Tibial artery (tissue), 4 donors: ENCODE measurements at regions not wholly inside any gene's neighbourhood (a gene's known extent, or its start where the extent isn't known, plus 50 kb on each side); places are given as distances from the start of the nearest gene placed in this dataset.
A peak's percentile ranks its signal among the peaks of the same experiment; 100 is the strongest.

Experiments
- DNase-seq, 2 donors: peaks; one replicate each; pipeline ENCODE4 v3.0.0-alpha.2; 2019
- H3K27ac ChIP-seq, 2 donors: fragments of 200-600 bp; sonication (generic) in 1 of 2; 1 replicate in 1 of 2; 2 replicates in 1 of 2; pipeline ENCODE4 v1.5.1; 2018 to 2019; ENCODE audit warnings: mild to moderate bottlenecking in 1 of 2
- H3K27me3 ChIP-seq, 2 donors: fragments of 200-600 bp; sonication (generic) in 1 of 2; one replicate each; pipeline versions ENCODE4 v1.5.1 to v1.6.0; 2016 to 2019
- H3K36me3 ChIP-seq, 3 donors: fragments of 200-600 bp; sonication (generic) in 2 of 3; one replicate each; pipeline ENCODE4 v1.5.1; 2016 to 2019; ENCODE audit warnings: mild to moderate bottlenecking in 2 of 3
- H3K4me1 ChIP-seq, 4 donors: fragments of 200-600 bp; sonication (generic) in 2 of 4; 1 replicate in 3 of 4; 2 replicates in 1 of 4; pipeline ENCODE4 v1.5.1; 2016 to 2019
- H3K4me3 ChIP-seq, 2 donors: fragments of 200-600 bp; sonication (generic) in 1 of 2; 1 replicate in 1 of 2; 2 replicates in 1 of 2; pipeline ENCODE4 v1.5.1; 2018 to 2019; ENCODE audit warnings: mild to moderate bottlenecking in 2 of 2
- H3K9me3 ChIP-seq, 3 donors: fragments of 200-600 bp; sonication (generic) in 1 of 3; one replicate each; pipeline ENCODE4 v1.5.1; 2016 to 2019
- intact Hi-C: fragments of 100-400 bp; cut with DNase I; formaldehyde crosslinking; loops from one replicate; pipeline ENCODE4 v1.15.0; 2023; ENCODE audit warnings: low total_unique reads
- TF ChIP-seq, protein P1 (sequence below), 2 experiments: fragments of 200-600 bp in 1 of 2; fragments of 450-650 bp in 1 of 2; IDR thresholded peaks; one replicate each; pipeline ENCODE4 v1.5.1; 2017 to 2019; ENCODE audit warnings: antibody characterized with exemption in 2 of 2, mild to moderate bottlenecking in 1 of 2, moderate library complexity in 1 of 2

DNA sequence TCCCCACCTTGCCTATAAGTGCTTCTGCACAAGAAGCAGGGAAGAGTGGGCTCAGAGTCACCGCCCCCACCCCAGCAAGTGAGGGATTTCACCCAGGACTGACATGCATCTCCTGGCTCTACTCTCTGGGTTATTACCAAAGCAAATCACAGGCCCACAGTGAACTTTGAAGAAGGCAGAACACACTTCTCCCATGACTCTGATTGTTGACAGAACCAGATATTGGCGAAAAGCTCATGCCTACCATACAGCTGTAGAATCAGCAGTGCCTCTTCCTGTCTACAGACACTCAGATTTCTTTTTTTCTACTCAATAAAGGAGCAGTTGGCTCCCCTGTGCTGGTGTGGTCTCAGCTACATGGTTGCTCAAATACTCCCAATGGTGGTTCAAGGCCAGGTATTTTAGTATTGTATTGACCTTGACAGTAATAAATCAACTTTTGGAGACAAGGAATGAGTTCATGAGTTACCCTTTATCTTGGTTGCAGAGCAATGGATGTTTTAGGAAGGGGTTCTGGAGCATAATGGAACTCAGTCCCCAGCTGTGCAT lies 512.9 kb upstream of the ID2 start:
- Histone ChIP-seq H3K27me3 (no peaks in the 10 kb centered on the region), H3K27ac (peak overlapping the region; percentile 71 to 72), H3K4me3 (no peak overlapping the region), H3K36me3 (no peaks in the 10 kb centered on the region), H3K4me1 (peaks cover 0 to 54% (median 13%) of the 10 kb centered on the region in 4 donors), H3K9me3 (no peaks in the 10 kb centered on the region)
- TF ChIP-seq, protein P1, sequence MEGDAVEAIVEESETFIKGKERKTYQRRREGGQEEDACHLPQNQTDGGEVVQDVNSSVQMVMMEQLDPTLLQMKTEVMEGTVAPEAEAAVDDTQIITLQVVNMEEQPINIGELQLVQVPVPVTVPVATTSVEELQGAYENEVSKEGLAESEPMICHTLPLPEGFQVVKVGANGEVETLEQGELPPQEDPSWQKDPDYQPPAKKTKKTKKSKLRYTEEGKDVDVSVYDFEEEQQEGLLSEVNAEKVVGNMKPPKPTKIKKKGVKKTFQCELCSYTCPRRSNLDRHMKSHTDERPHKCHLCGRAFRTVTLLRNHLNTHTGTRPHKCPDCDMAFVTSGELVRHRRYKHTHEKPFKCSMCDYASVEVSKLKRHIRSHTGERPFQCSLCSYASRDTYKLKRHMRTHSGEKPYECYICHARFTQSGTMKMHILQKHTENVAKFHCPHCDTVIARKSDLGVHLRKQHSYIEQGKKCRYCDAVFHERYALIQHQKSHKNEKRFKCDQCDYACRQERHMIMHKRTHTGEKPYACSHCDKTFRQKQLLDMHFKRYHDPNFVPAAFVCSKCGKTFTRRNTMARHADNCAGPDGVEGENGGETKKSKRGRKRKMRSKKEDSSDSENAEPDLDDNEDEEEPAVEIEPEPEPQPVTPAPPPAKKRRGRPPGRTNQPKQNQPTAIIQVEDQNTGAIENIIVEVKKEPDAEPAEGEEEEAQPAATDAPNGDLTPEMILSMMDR (IDR thresholded peaks at IDR 0.05) = no peak
- intact Hi-C loops = no loop called here
- no peak for DNase-seq

GRCh38 chr2:8169443-8169842 lies 512.4 kb upstream of the ID2 start:
- TF ChIP-seq, protein P1 (IDR thresholded peaks at IDR 0.05) = no peak
- H3K27ac ChIP-seq = peak overlapping the region; percentile 71 to 72
- H3K4me3 ChIP-seq = no peak overlapping the region
- no peaks in the 10 kb centered on the region for H3K27me3 ChIP-seq
- no peaks in the 10 kb centered on the region for H3K36me3 ChIP-seq
- intact Hi-C loops = no loop called here
- DNase-seq = no peak
- H3K4me1 ChIP-seq = peaks cover 0 to 59% (median 16%) of the 10 kb centered on the region in 4 donors
- H3K9me3 ChIP-seq = no peaks in the 10 kb centered on the region

GRCh38 chr2:8170552-8171327 lies 511.1 kb upstream of the ID2 start:
- H3K27me3 ChIP-seq = no peaks in the 10 kb centered on the region
- peaks cover 0 to 68% (median 26%) of the 10 kb centered on the region in 4 donors for H3K4me1 ChIP-seq
- intact Hi-C loops = loop anchor here (5.0 kb wide), 1 partner anchor 47 kb away; no protein-coding TSS in a partner anchor
- DNase-seq = no peak
- H3K36me3 ChIP-seq = no peaks in the 10 kb centered on the region
- TF ChIP-seq, protein P1 (IDR thresholded peaks at IDR 0.05) = no peak
- H3K4me3 ChIP-seq = no peak overlapping the region
- peak overlapping the region; percentile 29 to 72 for H3K27ac ChIP-seq
- H3K9me3 ChIP-seq = no peaks in the 10 kb centered on the region

GRCh38 chr2:8171608-8172007 lies 510.2 kb upstream of the ID2 start:
- Histone ChIP-seq H3K4me3 (no peak overlapping the region), H3K36me3 (no peaks in the 10 kb centered on the region), H3K4me1 (peaks cover 0 to 70% (median 26%) of the 10 kb centered on the region in 4 donors), H3K9me3 (no peaks in the 10 kb centered on the region), H3K27ac (peak overlapping the region in 1 of 2 donors; percentile 37), H3K27me3 (no peaks in the 10 kb centered on the region)
- no peak for DNase-seq
- TF ChIP-seq, protein P1 (IDR thresholded peaks at IDR 0.05) = no peak
- intact Hi-C loops = loop anchor here (5.0 kb wide), 1 partner anchor 46 kb away; no protein-coding TSS in a partner anchor

GRCh38 chr2:8172661-8173060 lies 509.2 kb upstream of the ID2 start:
- Histone ChIP-seq H3K4me3 (no peak overlapping the region), H3K9me3 (no peaks in the 10 kb centered on the region), H3K4me1 (peaks cover 0 to 66% (median 26%) of the 10 kb centered on the region in 4 donors), H3K27ac (peak overlapping the region in 1 of 2 donors; percentile 66), H3K36me3 (no peaks in the 10 kb centered on the region), H3K27me3 (no peaks in the 10 kb centered on the region)
- TF ChIP-seq, protein P1 (IDR thresholded peaks at IDR 0.05) = no peak
- DNase-seq = no peak
- intact Hi-C loops = loop anchor here (5.0 kb wide), 1 partner anchor 45 kb away; no protein-coding TSS in a partner anchor
